ENCODE measurements at regions not wholly inside any gene's neighbourhood (a gene's known extent, or its start where the extent isn't known, plus 50 kb on each side); places are given as distances from the start of the nearest gene placed in this dataset.
"Not testable (repeated sequence)": the region's sequence is repeated elsewhere in the genome, so short reads cannot be mapped to it uniquely, and the experiment has no call there.

- no peaks in the 10 kb centered on the region for H3K27me3 ChIP-seq (ENCODE audit: control insufficient read depth in 2 of 2, insufficient read depth in 2 of 2, low read length in 2 of 2)
- H3K9me3 ChIP-seq (ENCODE audit: control insufficient read depth in 2 of 2, low read length in 2 of 2): no peaks in the 10 kb centered on the region
- H3K27ac ChIP-seq (ENCODE audit: low read depth in 2 of 2, low read length in 2 of 2): no peak overlapping the region
- no peak overlapping the region for H3K4me3 ChIP-seq (ENCODE audit: low read length in 2 of 2)
- H3K36me3 ChIP-seq (ENCODE audit: control insufficient read depth in 2 of 2, insufficient read depth in 2 of 2, low read length in 2 of 2): no peaks in the 10 kb centered on the region
- no peak overlapping the region for H3K9ac ChIP-seq (ENCODE audit: low read depth in 1 of 2, low read length in 2 of 2)
- H3K4me1 ChIP-seq (ENCODE audit: control insufficient read depth in 2 of 2, insufficient read depth in 2 of 2, low read length in 2 of 2): no peaks in the 10 kb centered on the region
Measured at GRCh38 chr5:166102947-166103346, 2188.5 kb upstream of the WWC1 start.

DNA sequence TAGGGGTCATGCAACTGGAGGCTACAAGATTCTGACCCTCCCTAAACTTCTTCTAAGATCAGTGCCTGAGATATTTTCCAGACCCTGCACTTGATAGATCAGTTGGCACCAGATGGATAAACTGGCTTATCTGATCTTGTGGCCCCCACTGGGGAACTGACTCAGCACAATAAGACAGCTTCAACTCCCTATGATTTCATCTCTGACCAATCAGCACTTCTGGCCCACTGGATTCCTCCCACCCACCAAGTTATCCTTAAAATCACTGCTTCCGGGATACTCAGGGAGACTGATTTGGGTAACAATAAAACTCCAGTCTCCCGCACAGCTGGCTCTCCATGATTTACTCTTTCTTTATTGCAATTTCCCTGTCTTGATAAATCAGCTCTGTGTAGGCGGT lies 2180.4 kb upstream of the WWC1 start:
- no peak overlapping the region for H3K9ac ChIP-seq (ENCODE audit: low read depth in 1 of 2, low read length in 2 of 2)
- H3K4me3 ChIP-seq (ENCODE audit: low read length in 2 of 2): no peak overlapping the region
- H3K9me3 ChIP-seq (ENCODE audit: control insufficient read depth in 2 of 2, low read length in 2 of 2): no peaks in the 10 kb centered on the region
- H3K27me3 ChIP-seq (ENCODE audit: control insufficient read depth in 2 of 2, insufficient read depth in 2 of 2, low read length in 2 of 2): no peaks in the 10 kb centered on the region
- no peaks in the 10 kb centered on the region for H3K36me3 ChIP-seq (ENCODE audit: control insufficient read depth in 2 of 2, insufficient read depth in 2 of 2, low read length in 2 of 2)
- H3K27ac ChIP-seq (ENCODE audit: low read depth in 2 of 2, low read length in 2 of 2): no peak overlapping the region
- H3K4me1 ChIP-seq (ENCODE audit: control insufficient read depth in 2 of 2, insufficient read depth in 2 of 2, low read length in 2 of 2): no peaks in the 10 kb centered on the region

DNA sequence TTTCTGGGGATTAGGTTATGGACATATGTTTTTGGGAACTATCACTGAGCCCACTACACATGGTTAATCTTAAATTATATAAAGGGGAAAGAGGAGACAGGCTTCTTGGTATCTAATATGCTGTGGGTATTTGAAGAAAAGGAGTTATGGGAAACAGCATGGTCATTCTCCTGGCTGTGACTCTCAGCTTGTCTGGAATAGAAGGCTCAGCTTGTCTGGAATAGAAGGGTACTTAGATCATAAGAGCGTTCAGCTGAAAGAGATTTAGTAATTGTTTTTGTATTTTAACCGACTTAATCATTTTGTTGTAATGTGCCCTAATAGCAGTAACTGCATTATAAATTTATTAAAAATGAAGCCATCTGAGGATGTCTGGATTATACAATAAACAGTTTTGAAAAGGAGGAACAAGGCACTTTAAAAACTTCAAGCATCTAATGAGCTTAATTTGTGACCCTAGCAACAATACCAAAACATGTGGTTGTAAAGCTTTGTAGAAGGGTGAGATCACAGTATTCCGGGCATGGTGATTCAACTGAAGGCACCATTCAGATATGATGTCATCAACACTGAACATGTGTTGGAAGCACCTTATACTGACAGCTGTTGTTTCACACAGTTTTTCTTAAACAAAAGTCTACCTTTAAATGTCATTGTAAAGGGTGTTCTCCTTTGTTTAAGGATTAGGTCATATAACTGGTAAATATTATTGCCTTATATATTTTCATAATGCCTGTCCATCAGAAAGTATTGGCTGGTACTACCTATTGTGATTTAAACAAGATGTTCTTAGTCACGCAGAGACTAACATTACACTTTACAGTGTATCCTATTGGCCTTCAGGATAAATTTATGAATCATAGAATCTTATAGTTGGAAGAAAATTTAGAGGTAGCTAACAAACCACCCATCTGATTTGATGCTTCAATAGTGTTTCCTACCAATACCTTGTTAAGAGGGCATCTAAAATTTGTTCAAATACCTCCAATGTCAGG lies 2174.1 kb upstream of the WWC1 start:
- no peaks in the 10 kb centered on the region for H3K27me3 ChIP-seq (ENCODE audit: control insufficient read depth in 2 of 2, insufficient read depth in 2 of 2, low read length in 2 of 2)
- H3K36me3 ChIP-seq (ENCODE audit: control insufficient read depth in 2 of 2, insufficient read depth in 2 of 2, low read length in 2 of 2): no peaks in the 10 kb centered on the region
- no peak overlapping the region for H3K27ac ChIP-seq (ENCODE audit: low read depth in 2 of 2, low read length in 2 of 2)
- no peak overlapping the region for H3K4me3 ChIP-seq (ENCODE audit: low read length in 2 of 2)
- no peaks in the 10 kb centered on the region for H3K4me1 ChIP-seq (ENCODE audit: control insufficient read depth in 2 of 2, insufficient read depth in 2 of 2, low read length in 2 of 2)
- H3K9ac ChIP-seq (ENCODE audit: low read depth in 1 of 2, low read length in 2 of 2): no peak overlapping the region
- H3K9me3 ChIP-seq (ENCODE audit: control insufficient read depth in 2 of 2, low read length in 2 of 2): no peaks in the 10 kb centered on the region

DNA sequence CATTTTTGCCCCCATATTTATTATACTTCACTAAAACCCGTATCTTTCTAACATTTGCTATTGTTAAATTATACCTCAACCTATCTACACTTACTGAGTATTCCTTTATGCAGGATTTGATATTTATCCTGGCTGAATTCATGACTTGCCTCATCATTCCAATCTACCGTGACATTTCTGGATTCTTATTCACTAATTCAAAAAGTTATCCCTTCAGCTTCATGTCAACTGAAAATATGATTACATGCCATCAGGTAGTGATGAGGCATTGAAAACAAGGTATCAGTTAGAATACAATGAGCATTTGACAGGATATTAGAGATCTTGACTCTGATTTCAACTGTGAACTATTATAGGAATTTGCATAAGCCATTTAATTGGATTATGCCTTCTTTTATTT lies 2171.9 kb upstream of the WWC1 start:
- no peak overlapping the region for H3K27ac ChIP-seq (ENCODE audit: low read depth in 2 of 2, low read length in 2 of 2)
- H3K9ac ChIP-seq (ENCODE audit: low read depth in 1 of 2, low read length in 2 of 2): no peak overlapping the region
- no peaks in the 10 kb centered on the region for H3K36me3 ChIP-seq (ENCODE audit: control insufficient read depth in 2 of 2, insufficient read depth in 2 of 2, low read length in 2 of 2)

DNA sequence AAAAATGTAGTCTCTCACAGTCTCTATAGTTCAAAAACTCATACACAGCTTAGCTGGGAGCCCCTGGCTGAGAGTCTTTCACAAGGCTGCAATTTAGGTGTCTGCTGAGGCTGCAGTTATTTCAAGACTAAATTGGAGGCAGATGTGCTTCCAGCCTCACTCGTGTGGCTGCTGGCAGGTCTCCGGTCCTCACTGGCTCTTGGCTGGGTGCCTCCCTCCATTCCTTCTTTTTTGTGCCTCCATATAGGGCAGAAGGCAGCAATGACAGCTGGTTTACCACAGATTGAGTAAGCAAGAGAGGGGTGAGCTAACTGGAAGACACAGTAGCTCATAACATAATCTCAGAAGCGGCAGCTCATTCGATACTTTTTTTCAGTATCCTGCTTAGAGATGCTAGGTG lies 2167.7 kb upstream of the WWC1 start:
- Histone ChIP-seq H3K27ac (ENCODE audit: low read depth in 2 of 2, low read length in 2 of 2) (no peak overlapping the region), H3K4me3 (ENCODE audit: low read length in 2 of 2) (no peak overlapping the region)

More for the DNA sequence above, 2171.9 kb upstream of the WWC1 start:
- Histone ChIP-seq H3K9me3 (ENCODE audit: control insufficient read depth in 2 of 2, low read length in 2 of 2) (no peaks in the 10 kb centered on the region), H3K4me3 (ENCODE audit: low read length in 2 of 2) (no peak overlapping the region), H3K4me1 (ENCODE audit: control insufficient read depth in 2 of 2, insufficient read depth in 2 of 2, low read length in 2 of 2) (no peaks in the 10 kb centered on the region), H3K27me3 (ENCODE audit: control insufficient read depth in 2 of 2, insufficient read depth in 2 of 2, low read length in 2 of 2) (no peaks in the 10 kb centered on the region)

DNA sequence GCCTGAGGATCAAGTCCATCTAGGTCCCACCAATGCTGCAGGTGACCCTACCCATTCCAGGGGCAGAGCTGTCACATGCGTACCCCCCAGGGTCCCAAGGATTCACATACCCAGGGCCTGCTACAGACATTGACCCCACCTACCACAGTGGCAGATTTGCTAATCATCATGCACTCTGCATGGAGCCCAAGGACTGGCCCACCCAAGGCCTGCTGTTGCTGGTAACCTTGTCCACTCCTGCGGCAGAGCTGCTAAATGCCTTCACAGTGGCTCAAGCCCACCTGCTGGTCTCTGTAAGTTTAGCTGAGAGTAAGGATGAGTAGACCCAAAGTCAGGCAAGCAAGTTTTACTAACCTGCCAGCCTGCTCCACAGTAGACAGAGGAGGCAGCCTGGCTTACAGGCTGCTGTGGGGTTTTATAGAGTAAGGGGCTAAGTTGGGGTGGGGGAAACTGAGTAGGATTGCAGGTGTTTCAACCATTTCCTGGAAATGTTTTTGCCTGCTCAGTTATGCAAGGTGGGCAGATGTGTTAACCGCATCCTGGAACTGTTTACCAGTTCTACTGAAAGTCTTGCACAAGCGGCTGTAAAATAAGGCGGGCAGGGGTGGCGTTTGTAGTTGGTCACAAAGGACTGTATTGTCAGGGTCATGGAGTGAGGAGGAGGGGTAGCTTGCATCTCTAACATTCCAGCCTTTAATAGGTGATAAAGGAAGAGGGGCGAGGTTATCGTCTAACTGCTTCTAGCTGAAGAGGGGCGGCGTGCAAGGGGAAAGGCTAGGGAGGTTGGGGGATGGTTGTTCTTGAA lies 2163.5 kb upstream of the WWC1 start:
- H3K27ac ChIP-seq (ENCODE audit: low read depth in 2 of 2, low read length in 2 of 2): no peak overlapping the region
- no peaks in the 10 kb centered on the region for H3K36me3 ChIP-seq (ENCODE audit: control insufficient read depth in 2 of 2, insufficient read depth in 2 of 2, low read length in 2 of 2)
- H3K4me3 ChIP-seq (ENCODE audit: low read length in 2 of 2): no peak overlapping the region
- H3K9me3 ChIP-seq (ENCODE audit: control insufficient read depth in 2 of 2, low read length in 2 of 2): peaks cover 0 to 4% of the 10 kb centered on the region in 2 donors
- H3K27me3 ChIP-seq (ENCODE audit: control insufficient read depth in 2 of 2, insufficient read depth in 2 of 2, low read length in 2 of 2): no peaks in the 10 kb centered on the region
- H3K9ac ChIP-seq (ENCODE audit: low read depth in 1 of 2, low read length in 2 of 2): no peak overlapping the region
- no peaks in the 10 kb centered on the region for H3K4me1 ChIP-seq (ENCODE audit: control insufficient read depth in 2 of 2, insufficient read depth in 2 of 2, low read length in 2 of 2)

More for the DNA sequence above, 2167.7 kb upstream of the WWC1 start:
- Histone ChIP-seq H3K36me3 (ENCODE audit: control insufficient read depth in 2 of 2, insufficient read depth in 2 of 2, low read length in 2 of 2) (no peaks in the 10 kb centered on the region), H3K27me3 (ENCODE audit: control insufficient read depth in 2 of 2, insufficient read depth in 2 of 2, low read length in 2 of 2) (no peaks in the 10 kb centered on the region), H3K9ac (ENCODE audit: low read depth in 1 of 2, low read length in 2 of 2) (no peak overlapping the region), H3K4me1 (ENCODE audit: control insufficient read depth in 2 of 2, insufficient read depth in 2 of 2, low read length in 2 of 2) (no peaks in the 10 kb centered on the region), H3K9me3 (ENCODE audit: control insufficient read depth in 2 of 2, low read length in 2 of 2) (peaks cover 0 to 3% of the 10 kb centered on the region in 2 donors)

DNA sequence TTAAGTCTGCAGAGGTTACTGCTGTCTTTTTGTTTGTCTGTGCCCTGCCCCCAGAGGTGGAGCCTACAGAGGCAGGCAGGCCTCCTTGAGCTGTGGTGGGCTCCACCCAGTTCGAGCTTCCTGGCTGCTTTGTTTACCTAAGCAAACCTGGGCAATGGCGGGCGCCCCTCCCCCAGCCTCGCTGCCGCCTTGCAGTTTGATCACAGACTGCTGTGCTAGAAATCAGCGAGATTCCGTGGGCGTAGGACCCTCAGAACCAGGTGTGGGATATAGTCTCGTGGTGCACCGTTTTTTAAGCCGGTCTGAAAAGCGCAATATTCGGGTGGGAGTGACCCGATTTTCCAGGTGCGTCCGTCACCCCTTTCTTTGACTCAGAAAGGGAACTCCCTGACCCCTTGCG lies 2146.3 kb upstream of the WWC1 start:
- H3K27ac ChIP-seq (ENCODE audit: low read depth in 2 of 2, low read length in 2 of 2); H3K4me1 ChIP-seq (ENCODE audit: control insufficient read depth in 2 of 2, insufficient read depth in 2 of 2, low read length in 2 of 2); H3K27me3 ChIP-seq (ENCODE audit: control insufficient read depth in 2 of 2, insufficient read depth in 2 of 2, low read length in 2 of 2); H3K9ac ChIP-seq (ENCODE audit: low read depth in 1 of 2, low read length in 2 of 2); H3K9me3 ChIP-seq (ENCODE audit: control insufficient read depth in 2 of 2, low read length in 2 of 2); H3K36me3 ChIP-seq (ENCODE audit: control insufficient read depth in 2 of 2, insufficient read depth in 2 of 2, low read length in 2 of 2); H3K4me3 ChIP-seq (ENCODE audit: low read length in 2 of 2): not testable (repeated sequence)

GRCh38 chr5:166163996-166164610 lies 2127.3 kb upstream of the WWC1 start:
- Histone ChIP-seq H3K9me3 (ENCODE audit: control insufficient read depth in 2 of 2, low read length in 2 of 2) (no peaks in the 10 kb centered on the region), H3K36me3 (ENCODE audit: control insufficient read depth in 2 of 2, insufficient read depth in 2 of 2, low read length in 2 of 2) (no peaks in the 10 kb centered on the region), H3K27ac (ENCODE audit: low read depth in 2 of 2, low read length in 2 of 2) (no peak overlapping the region), H3K27me3 (ENCODE audit: control insufficient read depth in 2 of 2, insufficient read depth in 2 of 2, low read length in 2 of 2) (no peaks in the 10 kb centered on the region), H3K4me3 (ENCODE audit: low read length in 2 of 2) (no peak overlapping the region), H3K4me1 (ENCODE audit: control insufficient read depth in 2 of 2, insufficient read depth in 2 of 2, low read length in 2 of 2) (no peaks in the 10 kb centered on the region), H3K9ac (ENCODE audit: low read depth in 1 of 2, low read length in 2 of 2) (no peak overlapping the region)

DNA sequence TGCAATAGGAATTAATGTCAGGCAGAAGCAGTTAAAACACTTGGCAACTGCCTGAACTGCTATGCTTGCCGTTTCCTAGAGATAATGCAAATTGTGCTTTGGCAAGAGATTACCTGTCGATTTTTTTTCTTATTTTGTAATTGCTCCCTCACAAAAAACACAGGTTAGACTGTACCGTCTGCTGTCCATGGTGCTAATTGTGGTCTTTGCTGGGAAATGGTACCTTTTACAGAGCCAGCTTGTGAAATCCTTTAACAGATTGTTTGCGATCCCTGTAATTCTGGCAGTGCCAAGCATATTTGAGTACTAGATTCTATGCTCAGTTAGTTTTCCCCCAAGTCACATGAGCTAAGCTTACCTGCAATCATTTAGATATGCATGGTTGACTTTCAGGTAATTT lies 2125.8 kb upstream of the WWC1 start:
- Histone ChIP-seq H3K27me3 (ENCODE audit: control insufficient read depth in 2 of 2, insufficient read depth in 2 of 2, low read length in 2 of 2) (no peaks in the 10 kb centered on the region), H3K4me1 (ENCODE audit: control insufficient read depth in 2 of 2, insufficient read depth in 2 of 2, low read length in 2 of 2) (no peaks in the 10 kb centered on the region), H3K27ac (ENCODE audit: low read depth in 2 of 2, low read length in 2 of 2) (no peak overlapping the region), H3K36me3 (ENCODE audit: control insufficient read depth in 2 of 2, insufficient read depth in 2 of 2, low read length in 2 of 2) (no peaks in the 10 kb centered on the region), H3K9me3 (ENCODE audit: control insufficient read depth in 2 of 2, low read length in 2 of 2) (no peaks in the 10 kb centered on the region), H3K9ac (ENCODE audit: low read depth in 1 of 2, low read length in 2 of 2) (no peak overlapping the region), H3K4me3 (ENCODE audit: low read length in 2 of 2) (no peak overlapping the region)

GRCh38 chr5:166166071-166166470 lies 2125.4 kb upstream of the WWC1 start:
- Histone ChIP-seq H3K27me3 (ENCODE audit: control insufficient read depth in 2 of 2, insufficient read depth in 2 of 2, low read length in 2 of 2) (no peaks in the 10 kb centered on the region), H3K36me3 (ENCODE audit: control insufficient read depth in 2 of 2, insufficient read depth in 2 of 2, low read length in 2 of 2) (no peaks in the 10 kb centered on the region), H3K9me3 (ENCODE audit: control insufficient read depth in 2 of 2, low read length in 2 of 2) (no peaks in the 10 kb centered on the region), H3K4me1 (ENCODE audit: control insufficient read depth in 2 of 2, insufficient read depth in 2 of 2, low read length in 2 of 2) (no peaks in the 10 kb centered on the region), H3K4me3 (ENCODE audit: low read length in 2 of 2) (no peak overlapping the region), H3K27ac (ENCODE audit: low read depth in 2 of 2, low read length in 2 of 2) (no peak overlapping the region), H3K9ac (ENCODE audit: low read depth in 1 of 2, low read length in 2 of 2) (no peak overlapping the region)

All from mucosa of rectum (tissue), 2 donors.